ENCODE measurements at regions not wholly inside any gene's neighbourhood (a gene's known extent, or its start where the extent isn't known, plus 50 kb on each side); places are given as distances from the start of the nearest gene placed in this dataset.

DNA sequence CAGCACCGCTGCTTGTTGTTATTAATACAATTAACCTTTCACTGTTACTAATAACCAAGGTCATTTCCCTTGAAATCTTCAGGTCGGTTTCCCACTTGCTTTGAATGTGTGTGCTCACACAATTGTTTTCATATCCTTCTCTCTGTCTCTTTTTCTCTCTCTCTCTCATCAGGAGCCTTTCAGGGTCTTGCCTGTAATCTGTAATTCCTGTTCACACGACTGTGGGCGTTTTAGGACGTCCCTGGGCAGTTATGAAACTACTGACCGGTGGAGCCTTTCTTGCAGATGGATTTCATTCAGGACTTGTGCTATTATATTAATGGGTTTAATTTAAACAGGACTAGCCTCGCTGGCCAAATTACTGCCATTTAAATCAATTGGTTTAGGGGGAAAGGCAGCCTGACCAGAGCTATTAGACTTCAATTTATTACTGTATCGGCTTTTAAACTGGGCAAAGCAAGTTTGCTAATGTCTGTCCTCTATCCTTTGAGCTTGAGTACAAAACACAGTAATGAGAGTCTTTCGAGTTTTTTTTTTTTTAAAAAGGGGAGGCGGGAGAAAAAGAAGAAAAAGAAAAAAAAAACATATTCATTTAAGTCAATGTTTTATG, 316.0 kb upstream of the TLE4 start:
- Histone ChIP-seq H3K9me3 (ENCODE audit: control insufficient read depth, insufficient read depth, low read length) (no peaks in the 10 kb centered on the region), H3K27me3 (ENCODE audit: control insufficient read depth, insufficient read depth, low read length) (no peaks in the 10 kb centered on the region), H3K4me1 (ENCODE audit: control insufficient read depth, insufficient read depth, low read length) (no peaks in the 10 kb centered on the region), H3K27ac (ENCODE audit: low read length) (no peak overlapping the region), H3K4me3 (ENCODE audit: low read length) (no peak overlapping the region), H3K36me3 (ENCODE audit: control insufficient read depth, insufficient read depth, low read length) (no peaks in the 10 kb centered on the region)
- DNase-seq (ENCODE audit: low read depth, low spot score), result no peak
- no CpG with 5 or more reads among the region's 10 CpGs for WGBS (ENCODE audit: insufficient coverage, insufficient read length)

DNA sequence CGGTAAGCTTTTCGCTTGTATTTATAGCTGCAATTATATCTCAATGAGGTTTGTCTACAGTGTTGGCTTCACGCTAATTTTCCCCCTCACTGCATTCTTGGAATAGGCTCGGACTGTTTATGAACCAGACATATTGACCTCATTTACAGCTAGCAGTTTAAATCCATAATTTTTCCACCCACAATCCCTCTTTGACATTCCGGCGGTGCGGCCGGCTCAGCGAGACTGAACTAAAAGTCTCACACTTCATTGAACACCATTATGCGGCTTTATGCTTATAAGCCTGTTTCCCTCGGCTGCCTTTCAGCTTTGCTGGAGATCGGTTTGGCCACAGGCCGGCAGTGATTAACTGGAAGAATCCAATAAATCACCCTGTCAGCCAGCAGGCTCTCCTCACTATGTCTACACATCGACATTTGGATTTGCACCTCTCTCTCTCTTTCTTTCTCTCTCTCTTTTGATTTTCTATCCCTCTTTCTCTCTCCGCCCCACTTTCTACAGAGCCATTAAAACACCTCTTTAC, 315.0 kb upstream of the TLE4 start:
- no peak overlapping the region for H3K27ac ChIP-seq (ENCODE audit: low read length)
- H3K36me3 ChIP-seq (ENCODE audit: control insufficient read depth, insufficient read depth, low read length), result no peaks in the 10 kb centered on the region
- no peaks in the 10 kb centered on the region for H3K9me3 ChIP-seq (ENCODE audit: control insufficient read depth, insufficient read depth, low read length)
- H3K27me3 ChIP-seq (ENCODE audit: control insufficient read depth, insufficient read depth, low read length), result no peaks in the 10 kb centered on the region
- WGBS (ENCODE audit: insufficient coverage, insufficient read length), result 100% methylated on average over 1 of the region's 15 CpGs
- no peaks in the 10 kb centered on the region for H3K4me1 ChIP-seq (ENCODE audit: control insufficient read depth, insufficient read depth, low read length)
- DNase-seq (ENCODE audit: low read depth, low spot score), result no peak
- H3K4me3 ChIP-seq (ENCODE audit: low read length), result no peak overlapping the region

DNA sequence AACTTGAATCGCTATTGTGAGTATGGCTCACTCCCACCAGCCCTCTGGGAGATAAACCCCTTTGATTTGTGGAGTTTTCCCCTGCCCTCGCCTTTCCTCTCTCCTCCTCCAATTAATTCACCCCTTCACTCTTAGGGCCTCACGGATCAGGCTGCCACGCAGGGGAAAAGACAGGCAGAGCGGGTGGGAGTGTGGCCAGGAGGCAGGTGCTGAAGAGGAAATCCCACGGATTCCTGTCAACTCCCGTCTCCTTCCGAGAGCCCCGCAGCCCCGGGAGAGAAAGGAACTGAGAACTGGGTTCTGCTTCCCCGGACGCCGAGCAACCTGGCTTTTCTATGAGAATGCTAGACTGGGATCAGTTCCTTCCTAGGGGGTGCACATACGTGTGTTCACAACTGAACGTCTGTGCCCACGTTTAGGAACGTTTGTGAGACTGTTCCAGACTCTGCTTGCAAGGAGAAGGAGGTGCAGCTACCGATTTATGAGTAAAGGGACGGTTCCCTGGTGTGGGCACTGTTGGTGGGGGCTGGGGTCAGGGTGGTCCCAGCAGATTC, 314.5 kb upstream of the TLE4 start:
- no peaks in the 10 kb centered on the region for H3K9me3 ChIP-seq (ENCODE audit: control insufficient read depth, insufficient read depth, low read length)
- H3K36me3 ChIP-seq (ENCODE audit: control insufficient read depth, insufficient read depth, low read length), result no peaks in the 10 kb centered on the region
- DNase-seq (ENCODE audit: low read depth, low spot score), result no peak
- no peaks in the 10 kb centered on the region for H3K4me1 ChIP-seq (ENCODE audit: control insufficient read depth, insufficient read depth, low read length)
- H3K4me3 ChIP-seq (ENCODE audit: low read length), result no peak overlapping the region
- no CpG with 5 or more reads among the region's 19 CpGs for WGBS (ENCODE audit: insufficient coverage, insufficient read length)
- H3K27me3 ChIP-seq (ENCODE audit: control insufficient read depth, insufficient read depth, low read length), result no peaks in the 10 kb centered on the region
- H3K27ac ChIP-seq (ENCODE audit: low read length), result no peak overlapping the region

DNA sequence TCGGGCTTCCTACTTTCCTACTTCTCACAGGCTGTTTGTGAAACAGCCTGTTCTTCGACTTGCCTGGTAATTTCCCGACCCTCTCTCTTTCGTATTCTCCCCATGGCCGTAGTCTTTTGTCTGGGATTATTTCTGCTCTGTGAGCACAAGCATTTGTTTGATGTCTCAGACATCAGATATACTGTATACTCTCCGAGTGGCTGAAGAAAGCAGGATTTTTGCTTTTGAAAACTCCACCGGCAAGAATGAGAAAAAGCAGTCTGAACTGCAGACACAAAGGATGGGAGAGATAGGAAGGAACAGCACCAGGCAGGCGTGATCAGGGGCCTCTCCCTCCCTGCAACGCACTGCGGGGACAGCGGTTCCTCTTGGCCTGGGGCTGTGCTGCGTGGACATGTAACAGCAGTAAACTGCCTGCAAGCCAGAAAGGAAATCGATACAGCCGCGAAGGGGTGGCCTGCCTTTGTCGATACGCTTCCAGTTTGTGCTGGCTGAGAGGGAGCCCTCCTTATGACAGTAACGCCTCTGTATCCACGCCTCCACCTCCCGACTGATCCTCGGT, 313.9 kb upstream of the TLE4 start:
- no peaks in the 10 kb centered on the region for H3K4me1 ChIP-seq (ENCODE audit: control insufficient read depth, insufficient read depth, low read length)
- DNase-seq (ENCODE audit: low read depth, low spot score), result no peak
- no peaks in the 10 kb centered on the region for H3K9me3 ChIP-seq (ENCODE audit: control insufficient read depth, insufficient read depth, low read length)
- no peaks in the 10 kb centered on the region for H3K36me3 ChIP-seq (ENCODE audit: control insufficient read depth, insufficient read depth, low read length)
- H3K27ac ChIP-seq (ENCODE audit: low read length), result no peak overlapping the region
- WGBS (ENCODE audit: insufficient coverage, insufficient read length), result no CpG with 5 or more reads among the region's 21 CpGs
- no peaks in the 10 kb centered on the region for H3K27me3 ChIP-seq (ENCODE audit: control insufficient read depth, insufficient read depth, low read length)
- H3K4me3 ChIP-seq (ENCODE audit: low read length), result no peak overlapping the region

DNA sequence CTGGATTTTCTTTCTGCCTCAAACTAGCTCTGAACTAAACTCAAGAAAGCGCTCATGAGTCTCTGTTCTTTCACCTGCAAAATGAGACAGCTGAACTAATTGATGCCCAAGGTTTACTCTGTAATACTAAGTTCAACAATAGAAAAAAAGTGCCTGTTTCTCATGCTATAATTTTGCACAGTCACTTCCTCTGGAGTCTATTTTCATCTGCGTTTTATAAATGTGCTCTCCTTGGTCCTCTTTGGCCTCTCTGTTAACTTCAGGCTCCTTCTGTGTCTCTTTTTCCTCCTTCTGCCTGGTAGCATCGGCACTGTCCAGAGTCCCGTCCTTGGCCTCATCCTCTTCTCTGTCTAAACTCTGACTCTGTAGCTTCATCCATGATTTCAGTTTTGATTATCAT, 311.9 kb upstream of the TLE4 start:
- no peaks in the 10 kb centered on the region for H3K27me3 ChIP-seq (ENCODE audit: control insufficient read depth, insufficient read depth, low read length)
- no peak overlapping the region for H3K27ac ChIP-seq (ENCODE audit: low read length)
- H3K4me1 ChIP-seq (ENCODE audit: control insufficient read depth, insufficient read depth, low read length), result no peaks in the 10 kb centered on the region
- WGBS (ENCODE audit: insufficient coverage, insufficient read length), result no CpG with 5 or more reads among the region's 4 CpGs
- no peaks in the 10 kb centered on the region for H3K9me3 ChIP-seq (ENCODE audit: control insufficient read depth, insufficient read depth, low read length)
- no peaks in the 10 kb centered on the region for H3K36me3 ChIP-seq (ENCODE audit: control insufficient read depth, insufficient read depth, low read length)
- no peak overlapping the region for H3K4me3 ChIP-seq (ENCODE audit: low read length)
- DNase-seq (ENCODE audit: low read depth, low spot score), result no peak

DNA sequence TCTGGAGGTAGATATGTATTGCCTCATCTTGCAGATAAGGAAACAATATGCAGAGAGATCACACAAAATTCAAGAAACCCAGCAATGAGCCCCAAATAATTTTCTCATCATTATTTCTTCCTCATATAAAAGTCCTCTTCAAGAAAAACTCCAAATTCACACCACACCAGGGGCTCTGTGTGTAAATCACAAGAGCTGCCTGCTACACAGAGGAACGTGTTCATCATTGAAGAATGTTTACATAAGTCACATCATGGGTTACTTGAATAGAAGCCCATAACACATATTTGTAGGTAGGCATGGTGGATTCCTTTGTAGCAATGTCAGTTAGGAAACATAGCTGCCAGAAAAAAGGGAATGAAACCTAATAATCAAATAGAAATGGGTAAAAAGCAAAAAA, 308.1 kb upstream of the TLE4 start:
- no peak overlapping the region for H3K4me3 ChIP-seq (ENCODE audit: low read length)
- H3K27me3 ChIP-seq (ENCODE audit: control insufficient read depth, insufficient read depth, low read length), result no peaks in the 10 kb centered on the region
- no peaks in the 10 kb centered on the region for H3K9me3 ChIP-seq (ENCODE audit: control insufficient read depth, insufficient read depth, low read length)
- no peaks in the 10 kb centered on the region for H3K4me1 ChIP-seq (ENCODE audit: control insufficient read depth, insufficient read depth, low read length)
- no peak for DNase-seq (ENCODE audit: low read depth, low spot score)
- no peak overlapping the region for H3K27ac ChIP-seq (ENCODE audit: low read length)
- H3K36me3 ChIP-seq (ENCODE audit: control insufficient read depth, insufficient read depth, low read length), result no peaks in the 10 kb centered on the region
- WGBS (ENCODE audit: insufficient coverage, insufficient read length), result no CpG with 5 or more reads among the region's 1 CpG

DNA sequence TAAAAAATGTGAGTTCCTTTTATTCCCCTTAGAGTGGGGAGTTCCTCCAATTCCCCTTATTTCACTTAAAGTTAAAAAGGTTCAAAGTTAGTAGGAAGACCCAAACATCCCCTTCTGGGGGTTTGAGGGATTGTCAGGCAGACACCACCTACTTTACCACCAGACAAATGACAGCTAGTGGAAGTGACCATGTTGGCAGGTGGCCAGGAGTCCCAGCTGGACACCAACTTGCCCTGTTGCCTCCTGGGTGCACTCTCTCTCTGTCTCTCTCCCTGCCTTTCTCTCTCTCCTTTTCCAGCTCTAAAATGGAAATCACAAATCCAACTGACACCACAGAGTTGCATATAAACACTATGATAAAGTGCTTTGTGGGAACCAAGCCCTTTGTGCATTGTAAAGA, 307.7 kb upstream of the TLE4 start:
- Histone ChIP-seq H3K27ac (ENCODE audit: low read length) (no peak overlapping the region), H3K4me1 (ENCODE audit: control insufficient read depth, insufficient read depth, low read length) (no peaks in the 10 kb centered on the region), H3K9me3 (ENCODE audit: control insufficient read depth, insufficient read depth, low read length) (no peaks in the 10 kb centered on the region), H3K36me3 (ENCODE audit: control insufficient read depth, insufficient read depth, low read length) (no peaks in the 10 kb centered on the region), H3K27me3 (ENCODE audit: control insufficient read depth, insufficient read depth, low read length) (no peaks in the 10 kb centered on the region), H3K4me3 (ENCODE audit: low read length) (no peak overlapping the region)
- DNase-seq (ENCODE audit: low read depth, low spot score), result no peak

DNA sequence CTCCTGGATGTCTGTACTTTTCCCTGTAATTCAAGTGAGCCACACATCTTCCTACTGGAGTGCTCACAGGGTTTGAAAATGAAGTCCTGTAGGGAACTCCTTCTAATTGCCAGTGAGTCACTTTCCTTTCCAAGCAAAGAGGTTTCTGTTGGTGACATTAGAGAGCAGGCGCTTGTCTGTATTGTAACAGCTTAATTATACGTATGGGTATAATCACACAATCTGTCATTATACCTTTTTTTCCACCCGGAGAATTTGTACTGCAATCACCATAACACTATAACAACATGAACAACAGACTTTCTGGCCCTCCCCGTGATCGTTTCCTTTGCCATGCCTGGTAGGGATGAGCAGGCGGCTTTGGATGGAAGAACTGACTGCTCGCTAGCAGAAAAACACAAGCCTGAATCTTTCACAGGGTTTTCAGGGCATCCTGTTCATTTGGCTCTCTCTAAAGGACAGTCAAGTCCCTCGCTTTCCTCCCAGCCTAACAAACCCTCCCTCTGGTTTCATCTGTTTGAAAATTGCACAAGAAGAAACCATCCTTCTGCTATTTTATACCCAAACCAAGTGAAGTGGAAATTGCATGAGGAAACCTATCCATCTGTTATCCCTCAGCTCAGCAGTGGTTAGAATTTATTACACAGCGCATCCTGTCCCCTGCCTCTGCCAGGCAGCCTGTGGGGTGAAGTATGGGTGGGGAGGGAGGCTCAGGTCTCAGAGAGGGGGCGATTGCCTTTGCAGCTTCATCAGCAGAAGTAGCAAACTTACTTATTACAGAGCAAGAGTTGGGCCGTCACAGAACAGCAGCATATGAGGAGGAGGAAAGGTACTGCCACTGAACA, 307.0 kb upstream of the TLE4 start:
- Histone ChIP-seq H3K9me3 (ENCODE audit: control insufficient read depth, insufficient read depth, low read length) (no peaks in the 10 kb centered on the region), H3K4me1 (ENCODE audit: control insufficient read depth, insufficient read depth, low read length) (no peaks in the 10 kb centered on the region), H3K27ac (ENCODE audit: low read length) (no peak overlapping the region), H3K27me3 (ENCODE audit: control insufficient read depth, insufficient read depth, low read length) (no peaks in the 10 kb centered on the region), H3K36me3 (ENCODE audit: control insufficient read depth, insufficient read depth, low read length) (no peaks in the 10 kb centered on the region), H3K4me3 (ENCODE audit: low read length) (no peak overlapping the region)
- no CpG with 5 or more reads among the region's 11 CpGs for WGBS (ENCODE audit: insufficient coverage, insufficient read length)
- DNase-seq (ENCODE audit: low read depth, low spot score), result no peak

DNA sequence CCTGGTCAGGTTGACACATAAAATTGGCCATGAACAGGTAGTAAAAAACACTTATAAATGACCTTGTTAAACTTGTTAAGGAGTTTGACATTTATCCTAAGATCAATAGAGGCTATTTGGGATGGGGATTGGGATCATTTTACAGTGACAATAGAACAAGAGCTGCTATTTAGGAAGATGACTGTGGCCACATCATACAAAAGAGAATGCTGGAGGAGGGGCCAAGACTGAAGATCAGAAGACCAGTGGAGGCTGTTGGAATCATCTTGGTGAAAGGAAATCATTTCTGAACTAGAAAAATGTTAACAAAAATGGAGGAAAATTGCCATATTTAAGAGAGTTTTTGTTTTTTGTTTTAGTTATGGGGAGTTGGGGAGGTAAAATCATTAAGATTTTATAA, 304.8 kb upstream of the TLE4 start:
- Histone ChIP-seq H3K27me3 (ENCODE audit: control insufficient read depth, insufficient read depth, low read length) (no peaks in the 10 kb centered on the region), H3K4me3 (ENCODE audit: low read length) (no peak overlapping the region), H3K9me3 (ENCODE audit: control insufficient read depth, insufficient read depth, low read length) (no peaks in the 10 kb centered on the region), H3K4me1 (ENCODE audit: control insufficient read depth, insufficient read depth, low read length) (no peaks in the 10 kb centered on the region), H3K36me3 (ENCODE audit: control insufficient read depth, insufficient read depth, low read length) (no peaks in the 10 kb centered on the region), H3K27ac (ENCODE audit: low read length) (no peak overlapping the region)
- no peak for DNase-seq (ENCODE audit: low read depth, low spot score)

DNA sequence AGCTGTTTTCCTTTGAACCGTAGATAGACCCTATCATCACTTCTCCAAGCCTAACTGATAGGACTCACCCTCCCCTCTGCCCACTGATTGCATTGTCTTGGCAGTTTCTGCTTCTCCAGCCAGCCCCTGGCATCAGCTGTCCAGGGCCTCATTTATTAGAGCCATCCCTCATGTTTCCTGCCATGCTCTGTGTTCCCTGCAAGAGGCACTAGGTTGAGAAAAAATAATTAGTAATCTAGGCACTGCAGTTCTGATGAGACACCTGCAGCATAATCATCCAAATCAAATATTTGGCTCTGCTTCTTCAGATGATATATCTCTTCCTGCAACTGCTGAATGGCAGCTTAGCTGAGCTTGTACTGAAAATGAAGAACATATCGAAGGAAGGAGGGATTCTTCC, 303.0 kb upstream of the TLE4 start:
- Histone ChIP-seq H3K4me3 (ENCODE audit: low read length) (no peak overlapping the region), H3K27me3 (ENCODE audit: control insufficient read depth, insufficient read depth, low read length) (no peaks in the 10 kb centered on the region), H3K4me1 (ENCODE audit: control insufficient read depth, insufficient read depth, low read length) (no peaks in the 10 kb centered on the region), H3K27ac (ENCODE audit: low read length) (no peak overlapping the region), H3K36me3 (ENCODE audit: control insufficient read depth, insufficient read depth, low read length) (no peaks in the 10 kb centered on the region), H3K9me3 (ENCODE audit: control insufficient read depth, insufficient read depth, low read length) (no peaks in the 10 kb centered on the region)
- DNase-seq (ENCODE audit: low read depth, low spot score), result no peak
- WGBS (ENCODE audit: insufficient coverage, insufficient read length), result no CpG with 5 or more reads among the region's 2 CpGs

All from iPS DF 6.9 (cell line).